Osteocyte (in vitro differentiated cells): ENCODE measurements at regions not wholly inside any gene's neighbourhood (a gene's known extent, or its start where the extent isn't known, plus 50 kb on each side); places are given as distances from the start of the nearest gene placed in this dataset.

Experiments
- DNase-seq: peaks from one replicate; pipeline ENCODE4 v3.0.0; 2021; ENCODE audit warnings: mixed read lengths; ENCODE audit not compliant: unreplicated experiment; ENCODE audit errors: extremely low spot score
- H3K27ac Mint-ChIP-seq: one replicate; pipeline ENCODE4 v1.8.0; 2021; ENCODE audit warnings: mild to moderate bottlenecking, mixed read lengths; ENCODE audit not compliant: unreplicated experiment
- H3K27me3 Mint-ChIP-seq: one replicate; pipeline ENCODE4 v1.8.0; 2021; ENCODE audit warnings: mixed read lengths; ENCODE audit not compliant: unreplicated experiment
- H3K36me3 Mint-ChIP-seq: one replicate; pipeline ENCODE4 v1.8.0; 2021; ENCODE audit warnings: mixed read lengths; ENCODE audit not compliant: unreplicated experiment
- H3K4me1 Mint-ChIP-seq: one replicate; pipeline ENCODE4 v1.8.0; 2021; ENCODE audit warnings: mixed read lengths; ENCODE audit not compliant: unreplicated experiment
- H3K4me3 Mint-ChIP-seq: one replicate; pipeline ENCODE4 v1.8.0; 2021; ENCODE audit warnings: mild to moderate bottlenecking, moderate library complexity, mixed read lengths; ENCODE audit not compliant: unreplicated experiment
- H3K9me3 Mint-ChIP-seq: one replicate; pipeline ENCODE4 v1.8.0; 2021; ENCODE audit warnings: mixed read lengths; ENCODE audit not compliant: unreplicated experiment
- TF ChIP-seq, protein P1 (sequence below): fragments of 200-600 bp; sonication (generic); IDR thresholded peaks from 2 replicates; pipeline ENCODE4 v1.5.0; 2021; ENCODE audit warnings: antibody characterized with exemption, mild to moderate bottlenecking, moderate library complexity

DNA sequence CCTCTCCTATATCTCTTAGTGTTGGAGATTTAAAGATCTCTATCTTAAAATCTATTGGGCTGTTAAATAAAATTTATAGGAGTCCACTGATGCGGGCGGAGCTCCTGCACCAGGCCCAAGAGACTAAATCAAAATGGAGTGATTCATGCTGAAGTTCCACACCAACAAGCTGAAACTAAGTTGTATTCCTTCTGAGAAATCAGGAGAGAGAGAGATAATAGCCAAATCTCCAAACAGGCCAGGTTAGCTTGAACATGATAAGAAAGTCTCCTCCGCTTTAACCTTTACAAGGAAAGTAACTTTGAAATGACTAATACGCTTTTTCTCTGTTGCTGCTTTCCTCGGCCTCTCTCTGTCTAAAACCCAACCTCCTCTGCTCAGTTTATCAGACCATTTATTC lies 241.9 kb upstream of the NBEA start:
- DNase-seq, result no peak
- H3K4me1 Mint-ChIP-seq, result peaks cover 15% of the 10 kb centered on the region
- H3K27ac Mint-ChIP-seq, result no peak overlapping the region
- TF ChIP-seq, protein P1, sequence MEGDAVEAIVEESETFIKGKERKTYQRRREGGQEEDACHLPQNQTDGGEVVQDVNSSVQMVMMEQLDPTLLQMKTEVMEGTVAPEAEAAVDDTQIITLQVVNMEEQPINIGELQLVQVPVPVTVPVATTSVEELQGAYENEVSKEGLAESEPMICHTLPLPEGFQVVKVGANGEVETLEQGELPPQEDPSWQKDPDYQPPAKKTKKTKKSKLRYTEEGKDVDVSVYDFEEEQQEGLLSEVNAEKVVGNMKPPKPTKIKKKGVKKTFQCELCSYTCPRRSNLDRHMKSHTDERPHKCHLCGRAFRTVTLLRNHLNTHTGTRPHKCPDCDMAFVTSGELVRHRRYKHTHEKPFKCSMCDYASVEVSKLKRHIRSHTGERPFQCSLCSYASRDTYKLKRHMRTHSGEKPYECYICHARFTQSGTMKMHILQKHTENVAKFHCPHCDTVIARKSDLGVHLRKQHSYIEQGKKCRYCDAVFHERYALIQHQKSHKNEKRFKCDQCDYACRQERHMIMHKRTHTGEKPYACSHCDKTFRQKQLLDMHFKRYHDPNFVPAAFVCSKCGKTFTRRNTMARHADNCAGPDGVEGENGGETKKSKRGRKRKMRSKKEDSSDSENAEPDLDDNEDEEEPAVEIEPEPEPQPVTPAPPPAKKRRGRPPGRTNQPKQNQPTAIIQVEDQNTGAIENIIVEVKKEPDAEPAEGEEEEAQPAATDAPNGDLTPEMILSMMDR, result no peak
- H3K27me3 Mint-ChIP-seq, result peaks cover 3% of the 10 kb centered on the region
- no peaks in the 10 kb centered on the region for H3K9me3 Mint-ChIP-seq
- no peak overlapping the region for H3K4me3 Mint-ChIP-seq
- H3K36me3 Mint-ChIP-seq, result no peaks in the 10 kb centered on the region

DNA sequence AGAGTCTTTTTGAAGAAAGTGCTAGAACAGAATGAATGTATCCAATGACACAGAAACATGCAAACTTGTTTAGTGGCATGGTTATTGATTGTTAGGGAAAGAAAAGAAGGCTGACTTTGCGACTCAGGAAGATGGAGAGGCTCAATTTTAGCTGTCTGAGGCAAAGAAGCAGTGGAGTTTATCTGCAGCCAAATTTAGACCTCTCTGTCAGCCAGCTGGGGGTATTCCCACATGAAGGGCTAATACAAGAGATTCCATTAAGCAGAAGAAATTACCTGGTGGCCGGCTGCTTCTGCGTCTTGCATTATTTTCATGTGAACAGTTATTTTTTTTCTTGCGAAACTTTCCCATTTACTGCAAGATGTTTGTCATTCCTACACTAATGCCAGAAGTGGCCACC lies 240.2 kb upstream of the NBEA start:
- H3K27me3 Mint-ChIP-seq, result no peaks in the 10 kb centered on the region
- H3K9me3 Mint-ChIP-seq, result no peaks in the 10 kb centered on the region

DNA sequence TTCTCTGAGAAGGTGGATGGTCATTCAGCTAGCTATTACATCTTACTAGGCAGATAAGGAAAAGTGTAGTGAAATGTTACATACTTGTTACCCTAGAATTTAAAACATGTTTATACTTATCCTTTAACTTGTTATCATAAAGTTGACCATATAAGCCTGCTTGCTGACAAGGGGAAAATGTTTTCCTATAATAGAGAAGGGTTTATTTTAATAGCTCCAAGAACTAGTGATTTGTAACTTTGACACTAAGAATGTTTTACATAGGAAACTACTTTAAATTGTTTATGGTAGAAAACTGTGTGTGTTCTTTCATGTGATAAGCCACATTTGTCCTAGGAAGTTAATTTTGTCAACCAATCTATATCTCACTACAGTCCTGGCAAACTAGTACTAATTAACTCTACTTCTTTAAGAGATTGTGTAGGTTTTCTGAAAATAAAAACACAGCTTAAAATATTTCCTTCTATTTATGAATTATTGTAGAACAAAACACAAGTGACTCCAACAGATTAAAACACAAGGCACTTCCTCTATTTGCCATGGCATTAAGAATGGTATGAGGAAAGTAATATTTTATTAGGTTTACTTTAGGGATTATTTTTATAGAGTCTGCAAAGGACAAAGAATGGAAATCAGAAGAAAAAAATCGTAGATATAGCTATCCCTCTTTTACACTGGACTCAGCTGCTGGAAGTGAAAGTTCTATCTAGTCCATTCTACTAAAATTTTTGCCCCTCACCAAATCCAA lies 233.3 kb upstream of the NBEA start:
- TF ChIP-seq, protein P1, result no peak
- Mint-ChIP-seq H3K27me3 (no peaks in the 10 kb centered on the region), H3K27ac (no peak overlapping the region), H3K4me3 (no peak overlapping the region), H3K4me1 (no peaks in the 10 kb centered on the region), H3K36me3 (no peaks in the 10 kb centered on the region), H3K9me3 (peaks cover 4% of the 10 kb centered on the region)
- DNase-seq, result no peak

More for the DNA sequence above, 240.2 kb upstream of the NBEA start:
- TF ChIP-seq, protein P1, result no peak
- Mint-ChIP-seq H3K4me1 (peaks cover 15% of the 10 kb centered on the region), H3K36me3 (no peaks in the 10 kb centered on the region), H3K27ac (no peak overlapping the region), H3K4me3 (no peak overlapping the region)
- no peak for DNase-seq

DNA sequence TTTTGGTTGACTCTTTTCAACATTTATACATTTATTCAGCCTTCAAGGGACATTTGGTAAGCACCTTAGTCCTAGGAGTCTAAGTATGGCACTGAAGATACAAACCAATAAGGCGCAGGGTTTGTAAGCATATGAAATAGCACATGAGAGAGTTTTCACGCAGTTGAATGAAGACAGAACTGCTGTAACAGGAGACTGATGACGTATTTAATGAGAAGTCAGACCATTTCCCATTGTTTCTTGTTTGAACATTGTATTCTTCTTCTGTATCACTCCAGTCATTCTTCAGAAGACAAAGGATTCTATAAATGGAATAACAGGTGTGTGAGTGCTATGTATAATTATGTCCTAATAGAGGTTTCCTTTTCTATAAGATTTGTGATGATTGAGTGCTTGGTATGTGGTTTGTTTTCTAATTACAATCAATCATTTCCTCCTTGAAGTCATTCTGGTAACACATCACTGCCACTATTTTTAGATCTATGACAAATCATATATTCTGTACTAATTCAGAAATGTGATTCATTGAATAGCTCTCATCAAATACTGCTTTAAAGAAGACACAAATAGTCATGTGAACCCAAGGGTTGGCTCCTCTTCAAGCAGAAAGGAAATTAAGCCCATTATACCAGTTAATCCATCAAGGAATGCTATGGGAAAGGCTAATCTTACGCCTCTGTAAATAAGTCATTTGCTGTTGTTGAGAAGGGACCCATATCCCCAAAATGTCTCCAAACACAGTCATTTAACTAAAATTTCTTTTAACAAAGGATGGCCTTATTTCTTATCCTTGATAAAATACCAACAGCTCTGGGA lies 222.8 kb upstream of the NBEA start:
- no peaks in the 10 kb centered on the region for H3K9me3 Mint-ChIP-seq
- peaks cover 4% of the 10 kb centered on the region for H3K27me3 Mint-ChIP-seq
- H3K4me1 Mint-ChIP-seq, result peaks cover 2% of the 10 kb centered on the region
- H3K36me3 Mint-ChIP-seq, result no peaks in the 10 kb centered on the region
- TF ChIP-seq, protein P1, result no peak
- DNase-seq, result no peak
- no peak overlapping the region for H3K4me3 Mint-ChIP-seq
- H3K27ac Mint-ChIP-seq, result no peak overlapping the region

DNA sequence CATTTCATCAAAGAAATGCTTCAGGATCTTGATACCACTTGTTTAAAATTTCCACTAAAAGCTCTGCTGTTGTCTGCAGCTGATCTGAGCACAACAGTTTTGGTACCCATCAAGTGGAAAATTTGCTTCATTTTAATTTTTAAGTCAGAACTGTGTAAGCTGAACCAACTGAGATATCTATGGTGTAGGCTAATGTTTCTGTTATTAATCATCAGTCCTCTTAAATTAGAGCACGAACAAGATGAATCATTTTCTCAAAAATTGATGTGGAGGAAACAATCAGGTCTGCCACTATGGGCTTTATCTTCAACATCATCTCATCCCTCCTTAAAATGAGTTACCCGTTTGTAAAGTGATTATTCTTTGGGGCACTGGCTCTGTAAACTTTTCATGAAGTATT lies 221.5 kb upstream of the NBEA start:
- DNase-seq, result no peak
- TF ChIP-seq, protein P1, result no peak
- Mint-ChIP-seq H3K36me3 (no peaks in the 10 kb centered on the region), H3K27me3 (peaks cover 4% of the 10 kb centered on the region), H3K27ac (no peak overlapping the region), H3K4me3 (no peak overlapping the region), H3K9me3 (no peaks in the 10 kb centered on the region), H3K4me1 (peaks cover 2% of the 10 kb centered on the region)
